H1 (cell line): ENCODE measurements at regions not wholly inside any gene's neighbourhood (a gene's known extent, or its start where the extent isn't known, plus 50 kb on each side); places are given as distances from the start of the nearest gene placed in this dataset.

Experiments used
- TF ChIP-seq, protein P1 (sequence below): fragments of 300-600 bp; sonication (generic); IDR thresholded peaks from 2 replicates; pipeline ENCODE4 v1.7.1; 2012; ENCODE audit warnings: low read length, moderate library complexity, mild to moderate bottlenecking, inconsistent platforms; ENCODE audit not compliant: insufficient replicate concordance
- TF ChIP-seq, protein P2 (sequence below): IDR thresholded peaks from 2 replicates; pipeline ENCODE4 v1.6.1; 2012; ENCODE audit warnings: inconsistent platforms

GRCh38 chr6:4464638-4465037 lies 311.6 kb upstream of the CDYL start (continued):
- TF ChIP-seq, protein P1, sequence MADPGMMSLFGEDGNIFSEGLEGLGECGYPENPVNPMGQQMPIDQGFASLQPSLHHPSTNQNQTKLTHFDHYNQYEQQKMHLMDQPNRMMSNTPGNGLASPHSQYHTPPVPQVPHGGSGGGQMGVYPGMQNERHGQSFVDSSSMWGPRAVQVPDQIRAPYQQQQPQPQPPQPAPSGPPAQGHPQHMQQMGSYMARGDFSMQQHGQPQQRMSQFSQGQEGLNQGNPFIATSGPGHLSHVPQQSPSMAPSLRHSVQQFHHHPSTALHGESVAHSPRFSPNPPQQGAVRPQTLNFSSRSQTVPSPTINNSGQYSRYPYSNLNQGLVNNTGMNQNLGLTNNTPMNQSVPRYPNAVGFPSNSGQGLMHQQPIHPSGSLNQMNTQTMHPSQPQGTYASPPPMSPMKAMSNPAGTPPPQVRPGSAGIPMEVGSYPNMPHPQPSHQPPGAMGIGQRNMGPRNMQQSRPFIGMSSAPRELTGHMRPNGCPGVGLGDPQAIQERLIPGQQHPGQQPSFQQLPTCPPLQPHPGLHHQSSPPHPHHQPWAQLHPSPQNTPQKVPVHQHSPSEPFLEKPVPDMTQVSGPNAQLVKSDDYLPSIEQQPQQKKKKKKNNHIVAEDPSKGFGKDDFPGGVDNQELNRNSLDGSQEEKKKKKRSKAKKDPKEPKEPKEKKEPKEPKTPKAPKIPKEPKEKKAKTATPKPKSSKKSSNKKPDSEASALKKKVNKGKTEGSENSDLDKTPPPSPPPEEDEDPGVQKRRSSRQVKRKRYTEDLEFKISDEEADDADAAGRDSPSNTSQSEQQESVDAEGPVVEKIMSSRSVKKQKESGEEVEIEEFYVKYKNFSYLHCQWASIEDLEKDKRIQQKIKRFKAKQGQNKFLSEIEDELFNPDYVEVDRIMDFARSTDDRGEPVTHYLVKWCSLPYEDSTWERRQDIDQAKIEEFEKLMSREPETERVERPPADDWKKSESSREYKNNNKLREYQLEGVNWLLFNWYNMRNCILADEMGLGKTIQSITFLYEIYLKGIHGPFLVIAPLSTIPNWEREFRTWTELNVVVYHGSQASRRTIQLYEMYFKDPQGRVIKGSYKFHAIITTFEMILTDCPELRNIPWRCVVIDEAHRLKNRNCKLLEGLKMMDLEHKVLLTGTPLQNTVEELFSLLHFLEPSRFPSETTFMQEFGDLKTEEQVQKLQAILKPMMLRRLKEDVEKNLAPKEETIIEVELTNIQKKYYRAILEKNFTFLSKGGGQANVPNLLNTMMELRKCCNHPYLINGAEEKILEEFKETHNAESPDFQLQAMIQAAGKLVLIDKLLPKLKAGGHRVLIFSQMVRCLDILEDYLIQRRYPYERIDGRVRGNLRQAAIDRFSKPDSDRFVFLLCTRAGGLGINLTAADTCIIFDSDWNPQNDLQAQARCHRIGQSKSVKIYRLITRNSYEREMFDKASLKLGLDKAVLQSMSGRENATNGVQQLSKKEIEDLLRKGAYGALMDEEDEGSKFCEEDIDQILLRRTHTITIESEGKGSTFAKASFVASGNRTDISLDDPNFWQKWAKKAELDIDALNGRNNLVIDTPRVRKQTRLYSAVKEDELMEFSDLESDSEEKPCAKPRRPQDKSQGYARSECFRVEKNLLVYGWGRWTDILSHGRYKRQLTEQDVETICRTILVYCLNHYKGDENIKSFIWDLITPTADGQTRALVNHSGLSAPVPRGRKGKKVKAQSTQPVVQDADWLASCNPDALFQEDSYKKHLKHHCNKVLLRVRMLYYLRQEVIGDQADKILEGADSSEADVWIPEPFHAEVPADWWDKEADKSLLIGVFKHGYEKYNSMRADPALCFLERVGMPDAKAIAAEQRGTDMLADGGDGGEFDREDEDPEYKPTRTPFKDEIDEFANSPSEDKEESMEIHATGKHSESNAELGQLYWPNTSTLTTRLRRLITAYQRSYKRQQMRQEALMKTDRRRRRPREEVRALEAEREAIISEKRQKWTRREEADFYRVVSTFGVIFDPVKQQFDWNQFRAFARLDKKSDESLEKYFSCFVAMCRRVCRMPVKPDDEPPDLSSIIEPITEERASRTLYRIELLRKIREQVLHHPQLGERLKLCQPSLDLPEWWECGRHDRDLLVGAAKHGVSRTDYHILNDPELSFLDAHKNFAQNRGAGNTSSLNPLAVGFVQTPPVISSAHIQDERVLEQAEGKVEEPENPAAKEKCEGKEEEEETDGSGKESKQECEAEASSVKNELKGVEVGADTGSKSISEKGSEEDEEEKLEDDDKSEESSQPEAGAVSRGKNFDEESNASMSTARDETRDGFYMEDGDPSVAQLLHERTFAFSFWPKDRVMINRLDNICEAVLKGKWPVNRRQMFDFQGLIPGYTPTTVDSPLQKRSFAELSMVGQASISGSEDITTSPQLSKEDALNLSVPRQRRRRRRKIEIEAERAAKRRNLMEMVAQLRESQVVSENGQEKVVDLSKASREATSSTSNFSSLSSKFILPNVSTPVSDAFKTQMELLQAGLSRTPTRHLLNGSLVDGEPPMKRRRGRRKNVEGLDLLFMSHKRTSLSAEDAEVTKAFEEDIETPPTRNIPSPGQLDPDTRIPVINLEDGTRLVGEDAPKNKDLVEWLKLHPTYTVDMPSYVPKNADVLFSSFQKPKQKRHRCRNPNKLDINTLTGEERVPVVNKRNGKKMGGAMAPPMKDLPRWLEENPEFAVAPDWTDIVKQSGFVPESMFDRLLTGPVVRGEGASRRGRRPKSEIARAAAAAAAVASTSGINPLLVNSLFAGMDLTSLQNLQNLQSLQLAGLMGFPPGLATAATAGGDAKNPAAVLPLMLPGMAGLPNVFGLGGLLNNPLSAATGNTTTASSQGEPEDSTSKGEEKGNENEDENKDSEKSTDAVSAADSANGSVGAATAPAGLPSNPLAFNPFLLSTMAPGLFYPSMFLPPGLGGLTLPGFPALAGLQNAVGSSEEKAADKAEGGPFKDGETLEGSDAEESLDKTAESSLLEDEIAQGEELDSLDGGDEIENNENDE: no peak
- TF ChIP-seq, protein P2, sequence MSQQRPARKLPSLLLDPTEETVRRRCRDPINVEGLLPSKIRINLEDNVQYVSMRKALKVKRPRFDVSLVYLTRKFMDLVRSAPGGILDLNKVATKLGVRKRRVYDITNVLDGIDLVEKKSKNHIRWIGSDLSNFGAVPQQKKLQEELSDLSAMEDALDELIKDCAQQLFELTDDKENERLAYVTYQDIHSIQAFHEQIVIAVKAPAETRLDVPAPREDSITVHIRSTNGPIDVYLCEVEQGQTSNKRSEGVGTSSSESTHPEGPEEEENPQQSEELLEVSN: peak; percentile 40; the same call in 1 of the 2 replicates
